Esophagus muscularis mucosa (tissue), 4 donors: ENCODE measurements at regions not wholly inside any gene's neighbourhood (a gene's known extent, or its start where the extent isn't known, plus 50 kb on each side); places are given as distances from the start of the nearest gene placed in this dataset.

Source experiments
- DNase-seq: peaks from one replicate; pipeline ENCODE4 v3.0.0-alpha.2; 2017; ENCODE audit errors: extremely low spot score
- H3K27ac ChIP-seq, 4 donors: fragments of 200-600 bp; sonication (generic); replicated peaks in 1 of 4; 1 replicate in 3 of 4; 2 replicates in 1 of 4; pipeline ENCODE4 v1.5.1; 2016 to 2019; ENCODE audit warnings: mild to moderate bottlenecking in 1 of 4
- H3K27me3 ChIP-seq, 4 donors: fragments of 200-600 bp; sonication (generic); one replicate each; pipeline versions ENCODE4 v1.5.1 to v1.6.0; 2016 to 2019
- H3K36me3 ChIP-seq, 4 donors: fragments of 200-600 bp; sonication (generic); one replicate each; pipeline ENCODE4 v1.5.1; 2016 to 2019
- H3K4me1 ChIP-seq, 4 donors: fragments of 200-600 bp; sonication (generic); one replicate each; pipeline ENCODE4 v1.5.1; 2016 to 2019
- H3K4me3 ChIP-seq, 4 donors: fragments of 200-600 bp; sonication (generic); 1 replicate in 2 of 4; 2 replicates in 2 of 4; pipeline ENCODE4 v1.5.1; 2016 to 2019; ENCODE audit warnings: mild to moderate bottlenecking in 4 of 4, moderate library complexity in 1 of 4
- H3K9me3 ChIP-seq, 4 donors: fragments of 200-600 bp; sonication (generic); 1 replicate in 3 of 4; 2 replicates in 1 of 4; pipeline ENCODE4 v1.5.1; 2016 to 2019
- EP300 ChIP-seq: sonication (generic); formaldehyde crosslinking; IDR thresholded peaks from one replicate; pipeline ENCODE4 v1.6.1; 2017; ENCODE audit warnings: antibody characterized with exemption
- POLR2A ChIP-seq: fragments of 450-650 bp; IDR thresholded peaks from one replicate; pipeline ENCODE4 v1.6.1; 2017; ENCODE audit warnings: antibody characterized with exemption, moderate library complexity, mild to moderate bottlenecking, low read depth
- POLR2AphosphoS5 ChIP-seq, 2 donors: sonication (generic); formaldehyde crosslinking; IDR thresholded peaks; one replicate each; pipeline ENCODE4 v1.6.1; 2017; ENCODE audit warnings: antibody characterized with exemption in 2 of 2
- WGBS: methylation state at CpG from one replicate; pipeline ENCODE4 v1.1.5; 2018; 5-methylcytosine and 5-hydroxymethylcytosine counted together
- intact Hi-C: fragments of 100-400 bp; cut with DNase I; formaldehyde crosslinking; loops from one replicate; pipeline ENCODE4 v1.15.1; 2023
- TF ChIP-seq, protein P1 (sequence below), 3 experiments: fragments of 200-600 bp in 2 of 3; fragments of 450-650 bp in 1 of 3; sonication (generic) in 2 of 3; IDR thresholded peaks; one replicate each; pipeline ENCODE4 v1.5.1; 2017 to 2019; ENCODE audit warnings: antibody characterized with exemption in 3 of 3, mild to moderate bottlenecking in 2 of 3, moderate library complexity in 1 of 3

GRCh38 chr15:93144463-93145236 is 55.6 kb upstream of the RGMA start:
- no peak overlapping the region for H3K27ac ChIP-seq

GRCh38 chr15:93143186-93143585 is 54.2 kb upstream of the RGMA start:
- Histone ChIP-seq H3K36me3 (no peaks in the 10 kb centered on the region), H3K4me3 (no peak overlapping the region), H3K4me1 (peaks cover 0 to 10% (median 2%) of the 10 kb centered on the region in 4 donors), H3K9me3 (no peaks in the 10 kb centered on the region), H3K27me3 (no peaks in the 10 kb centered on the region), H3K27ac (no peak overlapping the region)
- DNase-seq: no peak
- 97% methylated on average over 13 of the region's 13 CpGs for WGBS
- intact Hi-C loops: no loop called here
- no peak for TF ChIP-seq POLR2AphosphoS5 (IDR thresholded peaks at IDR 0.05)
- no peak for TF ChIP-seq EP300
- TF ChIP-seq, protein P1, sequence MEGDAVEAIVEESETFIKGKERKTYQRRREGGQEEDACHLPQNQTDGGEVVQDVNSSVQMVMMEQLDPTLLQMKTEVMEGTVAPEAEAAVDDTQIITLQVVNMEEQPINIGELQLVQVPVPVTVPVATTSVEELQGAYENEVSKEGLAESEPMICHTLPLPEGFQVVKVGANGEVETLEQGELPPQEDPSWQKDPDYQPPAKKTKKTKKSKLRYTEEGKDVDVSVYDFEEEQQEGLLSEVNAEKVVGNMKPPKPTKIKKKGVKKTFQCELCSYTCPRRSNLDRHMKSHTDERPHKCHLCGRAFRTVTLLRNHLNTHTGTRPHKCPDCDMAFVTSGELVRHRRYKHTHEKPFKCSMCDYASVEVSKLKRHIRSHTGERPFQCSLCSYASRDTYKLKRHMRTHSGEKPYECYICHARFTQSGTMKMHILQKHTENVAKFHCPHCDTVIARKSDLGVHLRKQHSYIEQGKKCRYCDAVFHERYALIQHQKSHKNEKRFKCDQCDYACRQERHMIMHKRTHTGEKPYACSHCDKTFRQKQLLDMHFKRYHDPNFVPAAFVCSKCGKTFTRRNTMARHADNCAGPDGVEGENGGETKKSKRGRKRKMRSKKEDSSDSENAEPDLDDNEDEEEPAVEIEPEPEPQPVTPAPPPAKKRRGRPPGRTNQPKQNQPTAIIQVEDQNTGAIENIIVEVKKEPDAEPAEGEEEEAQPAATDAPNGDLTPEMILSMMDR (IDR thresholded peaks at IDR 0.05): no peak
- no peak for TF ChIP-seq POLR2A

More at GRCh38 chr15:93144463-93145236, 55.6 kb upstream of the RGMA start:
- no peak for TF ChIP-seq POLR2AphosphoS5 (IDR thresholded peaks at IDR 0.05)
- TF ChIP-seq, protein P1 (IDR thresholded peaks at IDR 0.05): no peak
- no peak for TF ChIP-seq POLR2A
- no peak for TF ChIP-seq EP300
- Histone ChIP-seq H3K4me3 (no peak overlapping the region), H3K4me1 (peaks cover 0 to 10% (median 2%) of the 10 kb centered on the region in 4 donors), H3K9me3 (no peaks in the 10 kb centered on the region), H3K36me3 (no peaks in the 10 kb centered on the region), H3K27me3 (no peaks in the 10 kb centered on the region)
- 65% methylated on average over 10 of the region's 10 CpGs for WGBS
- intact Hi-C loops: no loop called here
- DNase-seq: no peak

GRCh38 chr15:93141371-93141794 is 52.4 kb upstream of the RGMA start:
- H3K9me3 ChIP-seq: no peaks in the 10 kb centered on the region
- no peak overlapping the region for H3K27ac ChIP-seq
- intact Hi-C loops: no loop called here
- H3K4me3 ChIP-seq: no peak overlapping the region
- H3K27me3 ChIP-seq: no peaks in the 10 kb centered on the region
- TF ChIP-seq POLR2AphosphoS5 (IDR thresholded peaks at IDR 0.05): no peak
- no peak for TF ChIP-seq POLR2A
- TF ChIP-seq EP300: no peak
- TF ChIP-seq, protein P1 (IDR thresholded peaks at IDR 0.05): no peak
- 82% methylated on average over 8 of the region's 8 CpGs for WGBS
- DNase-seq: no peak
- no peaks in the 10 kb centered on the region for H3K36me3 ChIP-seq
- peaks cover 0 to 10% (median 2%) of the 10 kb centered on the region in 4 donors for H3K4me1 ChIP-seq

DNA sequence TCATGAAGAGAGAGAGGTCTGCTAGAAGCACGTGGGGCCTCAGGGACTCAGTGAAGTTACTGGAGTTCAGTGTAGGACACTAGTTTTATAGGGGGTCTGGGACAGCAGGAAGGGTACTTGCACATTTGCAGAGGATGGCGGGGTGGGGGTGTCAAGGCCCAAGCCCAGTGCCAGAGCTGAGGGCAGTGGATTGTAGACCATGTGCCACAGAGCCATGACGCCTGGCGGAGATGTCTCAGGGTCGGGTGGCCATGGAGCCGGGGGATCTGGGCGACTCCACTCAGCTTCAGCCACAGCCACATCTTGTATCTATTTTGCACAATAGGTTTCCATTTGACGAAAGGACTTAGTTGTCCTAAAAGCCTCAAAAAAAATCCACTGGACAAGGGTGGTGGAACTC is 50.4 kb upstream of the RGMA start:
- Histone ChIP-seq H3K27me3 (no peaks in the 10 kb centered on the region), H3K27ac (no peak overlapping the region)
- intact Hi-C loops: no loop called here

More for the DNA sequence above, 50.4 kb upstream of the RGMA start:
- TF ChIP-seq POLR2AphosphoS5 (IDR thresholded peaks at IDR 0.05): no peak
- no peak for TF ChIP-seq POLR2A
- TF ChIP-seq EP300: no peak
- TF ChIP-seq, protein P1 (IDR thresholded peaks at IDR 0.05): no peak
- H3K36me3 ChIP-seq: no peaks in the 10 kb centered on the region
- no peak for DNase-seq
- WGBS: over 99% methylated on average over 8 of the region's 8 CpGs
- H3K9me3 ChIP-seq: no peaks in the 10 kb centered on the region
- H3K4me1 ChIP-seq: no peaks in the 10 kb centered on the region
- H3K4me3 ChIP-seq: no peak overlapping the region
